VCaP (cell line): ENCODE measurements at regions not wholly inside any gene's neighbourhood (a gene's known extent, or its start where the extent isn't known, plus 50 kb on each side); places are given as distances from the start of the nearest gene placed in this dataset.

Experiments used
- H3K27ac ChIP-seq: fragments of 450-650 bp; 2 replicates; pipeline ENCODE4 v1.5.1; 2017
- CTCF ChIP-seq: fragments of 450-650 bp; conservative IDR thresholded peaks from 2 replicates; pipeline ENCODE4 v1.5.1; 2017; ENCODE audit warnings: mild to moderate bottlenecking, moderate library complexity

- TF ChIP-seq CTCF: no peak
- no peak overlapping the region for H3K27ac ChIP-seq
Measured at GRCh38 chr15:95446854-95447253, 883.6 kb upstream of the NR2F2 start.

- no peak overlapping the region for H3K27ac ChIP-seq
- TF ChIP-seq CTCF: no peak
Measured at GRCh38 chr15:95447486-95447885, 883.0 kb upstream of the NR2F2 start.

DNA sequence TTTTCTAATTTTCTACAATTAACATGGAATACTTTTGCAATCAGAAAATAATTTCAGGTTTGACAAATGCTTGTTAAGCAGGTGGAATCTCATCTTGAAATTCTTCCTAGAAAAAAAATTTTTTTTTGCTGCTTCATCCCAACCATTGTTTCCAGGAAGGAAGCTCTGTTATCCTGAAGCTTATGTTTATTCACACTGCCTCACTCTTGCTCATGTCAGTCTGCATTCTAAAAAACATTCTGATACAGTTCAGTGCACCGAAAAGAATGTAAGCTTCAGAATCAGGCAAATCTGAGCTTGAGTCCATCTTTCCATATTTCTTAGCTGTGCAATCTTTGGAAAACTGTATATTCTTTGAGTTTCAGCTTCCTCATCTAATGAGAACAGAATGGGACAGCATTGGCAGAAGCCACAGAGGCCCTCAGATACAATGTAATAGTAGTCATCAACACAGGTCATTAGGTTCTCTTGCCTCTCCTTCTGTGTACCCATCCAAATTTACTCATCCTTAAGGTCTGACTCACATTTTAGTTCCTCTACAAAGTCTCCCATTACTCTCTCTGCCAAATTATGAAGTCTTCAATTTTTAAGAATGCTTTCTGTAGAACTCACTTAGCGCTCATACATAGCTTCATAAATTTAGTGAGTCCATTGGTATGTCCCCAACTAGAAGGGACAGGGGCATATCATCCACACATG lies 881.8 kb upstream of the NR2F2 start:
- TF ChIP-seq CTCF: no peak
- H3K27ac ChIP-seq: no peak overlapping the region

- peak; percentile 29 for TF ChIP-seq CTCF
- H3K27ac ChIP-seq: no peak overlapping the region
Measured at GRCh38 chr15:95449230-95449628, 881.3 kb upstream of the NR2F2 start.

DNA sequence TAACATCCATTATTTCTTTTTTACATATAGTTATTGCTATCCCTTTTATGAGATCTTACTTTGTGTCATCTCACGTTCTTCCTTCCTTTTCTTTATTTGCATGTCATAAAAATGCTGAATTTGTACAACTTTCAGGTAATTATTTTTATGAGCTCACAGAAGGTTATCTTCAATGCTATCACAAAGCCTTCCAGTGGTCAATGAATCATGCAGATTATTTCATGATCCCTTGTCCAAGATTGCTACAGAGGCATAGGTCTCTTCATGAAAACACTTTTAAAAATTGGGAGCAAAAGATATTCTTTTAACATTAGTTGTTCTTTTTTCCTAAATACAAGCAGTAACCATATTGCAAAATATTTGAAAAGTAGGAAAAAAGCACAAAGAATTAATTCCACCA lies 880.1 kb upstream of the NR2F2 start:
- H3K27ac ChIP-seq: no peak overlapping the region
- TF ChIP-seq CTCF: no peak

- no peak overlapping the region for H3K27ac ChIP-seq
- no peak for TF ChIP-seq CTCF
Measured at GRCh38 chr15:95451938-95452337, 878.6 kb upstream of the NR2F2 start.

GRCh38 chr15:95454403-95455262 lies 875.9 kb upstream of the NR2F2 start:
- no peak for TF ChIP-seq CTCF
- no peak overlapping the region for H3K27ac ChIP-seq
